Erythroblast (primary cell): ENCODE measurements at regions not wholly inside any gene's neighbourhood (a gene's known extent, or its start where the extent isn't known, plus 50 kb on each side); places are given as distances from the start of the nearest gene placed in this dataset.

Experiments used
- GATA1 ChIP-seq: IDR thresholded peaks from 2 replicates; pipeline ENCODE4 v1.6.1; 2011; ENCODE audit warnings: low read depth, mild to moderate bottlenecking, control low read depth, low read length, moderate library complexity
- POLR2A ChIP-seq: IDR thresholded peaks from 2 replicates; pipeline ENCODE4 v1.6.1; 2011; ENCODE audit warnings: mild to moderate bottlenecking, low read length

GRCh38 chr4:38409852-38410251, 254.1 kb upstream of the KLF3 start:
- TF ChIP-seq POLR2A (no peak), GATA1 (no peak)
